Caco-2 (cell line): ENCODE measurements at regions not wholly inside any gene's neighbourhood (a gene's known extent, or its start where the extent isn't known, plus 50 kb on each side); places are given as distances from the start of the nearest gene placed in this dataset.

Source experiments
- BruUV-seq: library from RNA; stranded (reverse); fragments of 400-500 nt; replicated peaks from 2 replicates; lab custom pipeline; 2021; lab: Mats Ljungman, UMichigan
- CTCF ChIA-PET: fragments of 300-600 bp; sonication (Branson Sonifier 250); formaldehyde crosslinking; loops from one replicate; lab custom pipeline; 2022; ENCODE audit warnings: antibody characterized with exemption; lab: Charles Lee
- POLR2A ChIA-PET: fragments of 300-600 bp; sonication (Branson Sonifier 250); formaldehyde crosslinking; loops from one replicate; lab custom pipeline; 2022; ENCODE audit warnings: antibody characterized with exemption; lab: Charles Lee
- DNase-seq, 2 experiments: peaks; one replicate each; pipeline versions ENCODE4 v3.0.0 to v3.0.0-alpha.2; 2020 to 2022
- H3K27me3 ChIP-seq: replicated peaks from 2 replicates; pipeline ENCODE4 v1.6.0; 2011; ENCODE audit warnings: low read length; ENCODE audit not compliant: control insufficient read depth, insufficient read depth
- H3K36me3 ChIP-seq: 2 replicates; pipeline ENCODE4 v1.5.1; 2011; ENCODE audit warnings: low read length; ENCODE audit not compliant: control insufficient read depth, insufficient read depth
- H3K4me1 ChIP-seq: fragments of 250-450 bp; sonication (Bioruptor Pico); 2 replicates; pipeline ENCODE4 v1.5.1; 2020; ENCODE audit warnings: mild to moderate bottlenecking
- H3K4me3 ChIP-seq: 2 replicates; pipeline ENCODE4 v1.5.1; 2011; ENCODE audit warnings: low read depth, mild to moderate bottlenecking, control low read depth, low read length
- H3K9me3 ChIP-seq: fragments of 250-450 bp; sonication (Bioruptor Pico); 2 replicates; pipeline ENCODE4 v1.5.1; 2020; ENCODE audit warnings: mild to moderate bottlenecking, moderate library complexity
- H3K27ac Mint-ChIP-seq: one replicate; pipeline ENCODE4 v1.8.0; 2022; ENCODE audit warnings: mixed read lengths; ENCODE audit not compliant: unreplicated experiment
- H3K27me3 Mint-ChIP-seq: one replicate; pipeline ENCODE4 v1.8.0; 2022; ENCODE audit warnings: mixed read lengths; ENCODE audit not compliant: insufficient read depth, unreplicated experiment
- H3K36me3 Mint-ChIP-seq: one replicate; pipeline ENCODE4 v1.8.0; 2022; ENCODE audit warnings: mild to moderate bottlenecking, mixed read lengths; ENCODE audit not compliant: insufficient read depth, unreplicated experiment
- H3K4me1 Mint-ChIP-seq: one replicate; pipeline ENCODE4 v1.8.0; 2022; ENCODE audit warnings: low read depth, mixed read lengths; ENCODE audit not compliant: unreplicated experiment
- H3K4me3 Mint-ChIP-seq: one replicate; pipeline ENCODE4 v1.8.0; 2022; ENCODE audit warnings: mild to moderate bottlenecking, moderate library complexity, mixed read lengths; ENCODE audit not compliant: unreplicated experiment
- H3K9me3 Mint-ChIP-seq: one replicate; pipeline ENCODE4 v1.8.0; 2022; ENCODE audit warnings: mixed read lengths; ENCODE audit not compliant: unreplicated experiment
- intact Hi-C: fragments of 100-400 bp; cut with micrococcal nuclease; formaldehyde crosslinking; loops from one replicate; pipeline ENCODE4 v1.10.0; 2022; ENCODE audit not compliant: unreplicated experiment
- TF ChIP-seq, protein P1 (sequence below), 2 experiments: fragments of 200-600 bp in 1 of 2; IDR thresholded peaks; 1 replicate in 1 of 2; 2 replicates in 1 of 2; pipeline versions ENCODE4 v1.5.1 to v1.8.0; 2011 to 2022; ENCODE audit warnings: antibody characterized with exemption in 1 of 2, control low read depth in 1 of 2, inconsistent platforms in 1 of 2, low read depth in 1 of 2, low read length in 1 of 2, mild to moderate bottlenecking in 1 of 2, moderate library complexity in 1 of 2; ENCODE audit not compliant: insufficient read depth in 1 of 2, severe bottlenecking in 1 of 2, unreplicated experiment in 1 of 2

DNA sequence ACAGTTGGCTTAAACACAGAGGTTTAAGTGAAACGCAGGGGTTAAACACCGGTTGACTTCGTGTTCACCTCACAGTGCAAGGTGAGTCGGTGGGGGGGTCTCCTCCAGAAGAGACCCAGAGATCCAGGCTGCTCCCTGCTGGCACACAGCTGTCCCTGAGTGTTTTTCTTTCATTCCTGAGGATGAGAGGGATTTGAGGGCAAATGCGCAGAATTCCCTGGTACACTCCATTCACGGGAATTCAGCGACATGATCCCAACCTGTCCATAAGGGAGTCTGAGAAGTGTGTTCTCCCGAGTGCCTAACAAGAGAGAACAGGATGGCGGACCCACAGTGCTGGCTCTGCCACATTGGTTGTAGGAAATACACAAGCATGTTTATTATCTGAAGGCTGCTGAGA lies 107.2 kb upstream of the ESRRB start:
- no peaks in the 10 kb centered on the region for H3K4me1 Mint-ChIP-seq
- H3K4me1 ChIP-seq = no peaks in the 10 kb centered on the region
- H3K27me3 ChIP-seq = no peaks in the 10 kb centered on the region; the same call in 1 of the 2 replicates
- no TSS peak for BruUV-seq
- H3K27me3 Mint-ChIP-seq = peaks cover 20% of the 10 kb centered on the region
- no peak for DNase-seq
- ChIA-PET POLR2A (no interaction called here), CTCF (no interaction called here)
- H3K9me3 ChIP-seq = no peaks in the 10 kb centered on the region
- intact Hi-C loops = no loop called here
- no peak overlapping the region for H3K4me3 ChIP-seq
- no peak overlapping the region for H3K27ac Mint-ChIP-seq
- H3K36me3 ChIP-seq = no peaks in the 10 kb centered on the region
- TF ChIP-seq, protein P1, sequence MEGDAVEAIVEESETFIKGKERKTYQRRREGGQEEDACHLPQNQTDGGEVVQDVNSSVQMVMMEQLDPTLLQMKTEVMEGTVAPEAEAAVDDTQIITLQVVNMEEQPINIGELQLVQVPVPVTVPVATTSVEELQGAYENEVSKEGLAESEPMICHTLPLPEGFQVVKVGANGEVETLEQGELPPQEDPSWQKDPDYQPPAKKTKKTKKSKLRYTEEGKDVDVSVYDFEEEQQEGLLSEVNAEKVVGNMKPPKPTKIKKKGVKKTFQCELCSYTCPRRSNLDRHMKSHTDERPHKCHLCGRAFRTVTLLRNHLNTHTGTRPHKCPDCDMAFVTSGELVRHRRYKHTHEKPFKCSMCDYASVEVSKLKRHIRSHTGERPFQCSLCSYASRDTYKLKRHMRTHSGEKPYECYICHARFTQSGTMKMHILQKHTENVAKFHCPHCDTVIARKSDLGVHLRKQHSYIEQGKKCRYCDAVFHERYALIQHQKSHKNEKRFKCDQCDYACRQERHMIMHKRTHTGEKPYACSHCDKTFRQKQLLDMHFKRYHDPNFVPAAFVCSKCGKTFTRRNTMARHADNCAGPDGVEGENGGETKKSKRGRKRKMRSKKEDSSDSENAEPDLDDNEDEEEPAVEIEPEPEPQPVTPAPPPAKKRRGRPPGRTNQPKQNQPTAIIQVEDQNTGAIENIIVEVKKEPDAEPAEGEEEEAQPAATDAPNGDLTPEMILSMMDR (IDR thresholded peaks at IDR 0.05; ENCODE audit: insufficient read depth in 1 of 2, low read depth in 1 of 2, low read length in 1 of 2, severe bottlenecking in 1 of 2, unreplicated experiment in 1 of 2) = no peak
- no peaks in the 10 kb centered on the region for H3K36me3 Mint-ChIP-seq
- H3K4me3 Mint-ChIP-seq = no peak overlapping the region
- no peaks in the 10 kb centered on the region for H3K9me3 Mint-ChIP-seq

DNA sequence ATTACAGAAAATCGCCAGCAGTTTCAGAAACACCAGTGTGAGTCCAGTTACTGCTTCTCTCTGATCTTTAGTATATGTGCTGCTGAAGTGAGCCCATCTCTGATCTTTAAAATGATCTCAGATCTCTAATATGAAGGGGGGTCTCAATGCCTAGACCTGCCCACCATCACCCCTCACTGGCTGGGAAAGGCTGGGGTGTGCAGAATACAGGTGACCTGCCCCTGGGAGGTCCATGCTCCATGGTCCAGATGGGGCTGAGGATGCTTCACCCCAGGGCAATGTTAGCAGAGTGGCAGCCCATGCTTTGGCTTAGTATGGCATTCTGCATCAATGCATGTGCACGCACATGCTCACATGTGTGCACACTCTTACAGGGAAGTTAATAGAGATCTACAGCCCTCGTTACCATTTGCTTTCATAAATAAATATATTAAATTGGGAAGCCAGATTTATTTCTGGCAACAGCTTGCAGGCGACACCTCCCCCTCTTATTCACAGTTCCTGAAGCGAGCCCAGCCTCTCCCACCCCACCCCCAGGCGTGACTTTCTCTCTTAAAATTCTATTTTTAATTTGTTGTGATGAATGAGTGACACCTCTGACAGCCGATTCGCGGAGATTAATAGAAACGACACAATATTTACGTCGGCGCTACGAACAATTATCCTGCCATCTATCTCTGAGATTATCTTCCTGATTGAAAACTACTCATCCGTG lies 104.7 kb upstream of the ESRRB start:
- no peaks in the 10 kb centered on the region; the same call in 1 of the 2 replicates for H3K27me3 ChIP-seq
- H3K36me3 ChIP-seq = no peaks in the 10 kb centered on the region
- no peaks in the 10 kb centered on the region for H3K9me3 ChIP-seq
- Mint-ChIP-seq H3K4me3 (no peak overlapping the region), H3K9me3 (no peaks in the 10 kb centered on the region), H3K27me3 (peaks cover 22% of the 10 kb centered on the region), H3K4me1 (no peaks in the 10 kb centered on the region), H3K36me3 (no peaks in the 10 kb centered on the region), H3K27ac (no peak overlapping the region)
- no TSS peak for BruUV-seq
- TF ChIP-seq, protein P1 (IDR thresholded peaks at IDR 0.05; ENCODE audit: insufficient read depth in 1 of 2, low read depth in 1 of 2, low read length in 1 of 2, severe bottlenecking in 1 of 2, unreplicated experiment in 1 of 2) = no peak
- no peak overlapping the region for H3K4me3 ChIP-seq
- POLR2A ChIA-PET = no interaction called here
- CTCF ChIA-PET = no interaction called here
- H3K4me1 ChIP-seq = no peaks in the 10 kb centered on the region
- intact Hi-C loops = no loop called here
- DNase-seq = no peak

DNA sequence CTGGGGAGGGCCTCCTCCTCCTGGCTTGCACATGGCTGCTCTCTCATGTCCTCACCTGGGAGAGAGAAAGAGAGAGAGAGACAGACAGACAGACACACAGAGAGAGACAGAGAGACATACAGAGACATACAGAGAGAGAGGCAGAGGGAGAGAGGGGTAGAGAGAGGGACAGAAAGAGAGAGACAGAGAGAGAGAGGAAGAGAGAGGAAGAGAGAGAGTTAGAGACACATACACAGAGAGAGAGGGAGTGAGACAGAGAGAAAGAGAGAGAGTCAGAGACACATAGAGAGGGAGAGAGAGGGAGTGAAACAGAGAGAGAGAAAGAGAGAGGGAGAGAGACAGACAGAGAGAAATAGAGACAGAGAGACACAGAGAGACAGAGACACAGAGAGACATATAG lies 103.6 kb upstream of the ESRRB start:
- TF ChIP-seq, protein P1 (IDR thresholded peaks at IDR 0.05; ENCODE audit: insufficient read depth in 1 of 2, low read depth in 1 of 2, low read length in 1 of 2, severe bottlenecking in 1 of 2, unreplicated experiment in 1 of 2) = no peak
- Mint-ChIP-seq H3K36me3 (no peaks in the 10 kb centered on the region), H3K27ac (no peak overlapping the region), H3K27me3 (peaks cover 25% of the 10 kb centered on the region), H3K4me3 (no peak overlapping the region), H3K4me1 (no peaks in the 10 kb centered on the region), H3K9me3 (no peaks in the 10 kb centered on the region)
- H3K4me3 ChIP-seq = no peak overlapping the region
- intact Hi-C loops = no loop called here
- BruUV-seq = no TSS peak
- H3K4me1 ChIP-seq = no peaks in the 10 kb centered on the region
- ChIA-PET POLR2A (no interaction called here), CTCF (no interaction called here)
- H3K36me3 ChIP-seq = no peaks in the 10 kb centered on the region
- H3K27me3 ChIP-seq = no peaks in the 10 kb centered on the region; the same call in 1 of the 2 replicates
- H3K9me3 ChIP-seq = no peaks in the 10 kb centered on the region
- no peak for DNase-seq
